ENCODE measurements at regions not wholly inside any gene's neighbourhood (a gene's known extent, or its start where the extent isn't known, plus 50 kb on each side); places are given as distances from the start of the nearest gene placed in this dataset.

GRCh38 chr3:20698896-20699295 lies 512.9 kb upstream of the SGO1 start:
- TF ChIP-seq, protein P1, sequence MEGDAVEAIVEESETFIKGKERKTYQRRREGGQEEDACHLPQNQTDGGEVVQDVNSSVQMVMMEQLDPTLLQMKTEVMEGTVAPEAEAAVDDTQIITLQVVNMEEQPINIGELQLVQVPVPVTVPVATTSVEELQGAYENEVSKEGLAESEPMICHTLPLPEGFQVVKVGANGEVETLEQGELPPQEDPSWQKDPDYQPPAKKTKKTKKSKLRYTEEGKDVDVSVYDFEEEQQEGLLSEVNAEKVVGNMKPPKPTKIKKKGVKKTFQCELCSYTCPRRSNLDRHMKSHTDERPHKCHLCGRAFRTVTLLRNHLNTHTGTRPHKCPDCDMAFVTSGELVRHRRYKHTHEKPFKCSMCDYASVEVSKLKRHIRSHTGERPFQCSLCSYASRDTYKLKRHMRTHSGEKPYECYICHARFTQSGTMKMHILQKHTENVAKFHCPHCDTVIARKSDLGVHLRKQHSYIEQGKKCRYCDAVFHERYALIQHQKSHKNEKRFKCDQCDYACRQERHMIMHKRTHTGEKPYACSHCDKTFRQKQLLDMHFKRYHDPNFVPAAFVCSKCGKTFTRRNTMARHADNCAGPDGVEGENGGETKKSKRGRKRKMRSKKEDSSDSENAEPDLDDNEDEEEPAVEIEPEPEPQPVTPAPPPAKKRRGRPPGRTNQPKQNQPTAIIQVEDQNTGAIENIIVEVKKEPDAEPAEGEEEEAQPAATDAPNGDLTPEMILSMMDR (IDR thresholded peaks at IDR 0.05): no peak
- TF ChIP-seq POLR2A (IDR thresholded peaks at IDR 0.05): no peak
- H3K4me1 ChIP-seq: no peaks in the 10 kb centered on the region
- H3K4me3 ChIP-seq: no peak overlapping the region
- no peak overlapping the region for H3K27ac ChIP-seq
- peaks cover 0 to 2% (median 0%) of the 10 kb centered on the region in 4 donors for H3K9me3 ChIP-seq
- no peaks in the 10 kb centered on the region for H3K27me3 ChIP-seq
- H3K36me3 ChIP-seq: no peaks in the 10 kb centered on the region
- DNase-seq: no peak

- no peak overlapping the region for H3K27ac ChIP-seq
Observed at GRCh38 chr3:20696388-20697150, 510.6 kb upstream of the SGO1 start.

GRCh38 chr3:20692675-20693074 lies 506.7 kb upstream of the SGO1 start:
- Histone ChIP-seq H3K27ac (no peak overlapping the region), H3K36me3 (no peaks in the 10 kb centered on the region), H3K4me1 (no peaks in the 10 kb centered on the region), H3K9me3 (no peaks in the 10 kb centered on the region), H3K27me3 (no peaks in the 10 kb centered on the region), H3K4me3 (no peak overlapping the region)
- no peak for DNase-seq
- TF ChIP-seq, protein P1 (IDR thresholded peaks at IDR 0.05): no peak
- no peak for TF ChIP-seq POLR2A (IDR thresholded peaks at IDR 0.05)

More at GRCh38 chr3:20696388-20697150, 510.6 kb upstream of the SGO1 start:
- no peak for DNase-seq
- TF ChIP-seq, protein P1 (IDR thresholded peaks at IDR 0.05): no peak
- TF ChIP-seq POLR2A (IDR thresholded peaks at IDR 0.05): no peak
- Histone ChIP-seq H3K4me3 (no peak overlapping the region), H3K4me1 (no peaks in the 10 kb centered on the region), H3K9me3 (peaks cover 0 to 2% (median 0%) of the 10 kb centered on the region in 4 donors), H3K27me3 (no peaks in the 10 kb centered on the region), H3K36me3 (no peaks in the 10 kb centered on the region)

- TF ChIP-seq POLR2A (IDR thresholded peaks at IDR 0.05): no peak
- TF ChIP-seq, protein P1 (IDR thresholded peaks at IDR 0.05): no peak
- Histone ChIP-seq H3K27me3 (no peaks in the 10 kb centered on the region), H3K4me1 (no peaks in the 10 kb centered on the region), H3K9me3 (peaks cover 0 to 2% (median 0%) of the 10 kb centered on the region in 4 donors), H3K27ac (no peak overlapping the region), H3K4me3 (no peak overlapping the region), H3K36me3 (no peaks in the 10 kb centered on the region)
- no peak for DNase-seq
Observed at GRCh38 chr3:20683910-20684309, 497.9 kb upstream of the SGO1 start.

- H3K27ac ChIP-seq: no peak overlapping the region
Observed at GRCh38 chr3:20682573-20682972, 496.6 kb upstream of the SGO1 start.

More at GRCh38 chr3:20682573-20682972, 496.6 kb upstream of the SGO1 start:
- Histone ChIP-seq H3K9me3 (peaks cover 0 to 2% (median 0%) of the 10 kb centered on the region in 4 donors), H3K36me3 (no peaks in the 10 kb centered on the region), H3K4me1 (no peaks in the 10 kb centered on the region), H3K4me3 (no peak overlapping the region), H3K27me3 (no peaks in the 10 kb centered on the region)
- TF ChIP-seq, protein P1 (IDR thresholded peaks at IDR 0.05): no peak
- TF ChIP-seq POLR2A (IDR thresholded peaks at IDR 0.05): no peak
- DNase-seq: no peak

Data from Peyer's patch (tissue), 4 donors.